T-helper 2 cell (primary cell): ENCODE measurements at regions not wholly inside any gene's neighbourhood (a gene's known extent, or its start where the extent isn't known, plus 50 kb on each side); places are given as distances from the start of the nearest gene placed in this dataset.

ENCODE experiments used
- DNase-seq, 5 experiments: peaks; one replicate each; pipeline versions ENCODE4 v3.0.0 to v3.0.0-alpha.2; 2012 to 2022

DNA sequence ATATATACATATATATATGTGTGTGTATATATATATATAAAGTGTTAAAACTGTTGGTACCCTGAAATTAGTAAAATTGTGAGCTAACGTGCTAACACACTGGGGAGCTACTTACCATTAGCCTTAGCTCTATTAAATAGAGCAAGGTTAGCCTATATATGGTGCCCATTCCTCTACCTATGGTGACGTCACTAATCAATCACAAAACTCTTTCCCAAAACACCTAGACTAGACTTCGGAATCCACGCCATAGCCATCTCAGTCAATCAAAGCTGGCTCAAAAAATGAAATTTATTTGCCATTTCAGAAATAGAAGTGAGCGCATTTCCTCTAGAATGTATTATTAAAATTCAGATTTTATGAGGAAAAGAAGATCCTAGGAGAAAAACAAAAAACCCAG is 229.0 kb upstream of the TENM3 start:
- DNase-seq, result no peak

DNA sequence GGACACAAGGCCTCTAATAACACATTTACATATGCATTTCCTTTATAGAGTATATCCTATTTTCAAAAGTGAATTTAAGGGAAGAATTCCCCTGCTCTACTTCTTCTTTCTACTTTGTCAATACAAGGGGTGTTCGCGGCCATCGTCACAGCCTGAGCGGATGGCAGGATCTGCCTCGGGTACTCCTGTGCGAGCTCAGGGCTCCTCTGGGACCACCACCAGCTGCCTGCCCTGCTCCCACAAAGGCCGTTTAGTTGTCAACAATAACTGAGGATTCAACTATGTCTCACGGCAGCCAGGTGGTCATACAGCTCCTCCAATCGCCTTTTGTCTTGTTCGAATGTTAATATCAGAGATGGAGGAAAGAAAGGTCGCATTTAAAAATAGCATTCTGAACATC is 228.2 kb upstream of the TENM3 start:
- no peak for DNase-seq

DNA sequence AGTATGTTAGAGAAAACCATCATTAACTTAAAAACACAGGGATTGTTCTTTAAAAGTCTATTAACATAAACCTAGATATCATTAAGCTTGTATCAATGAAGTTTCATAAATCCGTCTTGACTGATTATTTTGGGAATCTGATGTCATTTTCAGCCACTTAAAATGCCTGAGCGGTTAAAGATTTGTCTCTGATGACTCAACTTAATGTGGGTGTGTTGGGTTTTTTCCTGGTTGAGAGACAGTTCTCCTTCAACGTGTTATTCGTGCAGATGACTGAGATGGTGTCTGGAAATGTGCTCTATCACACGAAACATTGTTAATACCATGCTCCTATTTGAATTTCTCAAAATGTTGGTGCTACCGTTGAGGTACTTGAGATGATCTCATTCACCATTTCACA is 227.3 kb upstream of the TENM3 start:
- DNase-seq, result no peak

DNA sequence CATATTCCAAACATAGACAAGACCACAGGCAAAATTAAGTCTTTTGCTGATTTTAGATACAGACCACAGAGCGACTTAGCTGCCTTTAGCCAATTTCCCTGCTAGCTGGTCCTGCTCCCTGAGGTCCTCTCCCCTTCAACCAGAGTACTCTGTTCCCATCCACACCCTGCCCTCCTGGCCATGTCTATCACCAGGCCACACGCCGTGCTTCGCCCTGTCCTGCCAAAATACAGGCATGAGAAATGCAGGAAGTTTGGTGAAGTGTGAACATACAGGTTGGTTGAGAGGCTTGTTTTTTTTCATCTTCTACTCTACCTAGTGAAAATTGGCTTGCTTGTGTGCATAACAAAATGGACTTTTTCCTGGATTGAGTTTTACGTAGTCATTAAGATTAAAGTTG is 226.2 kb upstream of the TENM3 start:
- DNase-seq, result no peak

DNA sequence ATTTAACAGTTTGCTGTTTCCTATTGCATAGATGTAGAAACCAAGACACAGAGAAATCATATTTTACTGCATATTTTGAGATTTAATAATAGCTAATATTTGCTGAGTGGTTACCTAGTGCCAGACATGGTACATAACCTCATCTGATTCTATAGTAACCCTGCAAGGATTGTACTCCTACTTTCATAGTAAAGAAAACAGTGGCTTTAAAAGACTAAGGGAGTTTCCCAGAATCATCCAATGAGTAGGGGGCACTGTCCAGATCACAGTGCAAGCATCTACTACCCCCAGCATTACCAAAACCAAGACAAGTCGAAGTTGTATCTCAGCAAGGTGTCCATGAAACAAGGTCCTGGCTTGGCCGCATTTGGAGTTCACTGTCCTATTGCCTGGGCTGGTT is 224.5 kb upstream of the TENM3 start:
- DNase-seq, result no peak

DNA sequence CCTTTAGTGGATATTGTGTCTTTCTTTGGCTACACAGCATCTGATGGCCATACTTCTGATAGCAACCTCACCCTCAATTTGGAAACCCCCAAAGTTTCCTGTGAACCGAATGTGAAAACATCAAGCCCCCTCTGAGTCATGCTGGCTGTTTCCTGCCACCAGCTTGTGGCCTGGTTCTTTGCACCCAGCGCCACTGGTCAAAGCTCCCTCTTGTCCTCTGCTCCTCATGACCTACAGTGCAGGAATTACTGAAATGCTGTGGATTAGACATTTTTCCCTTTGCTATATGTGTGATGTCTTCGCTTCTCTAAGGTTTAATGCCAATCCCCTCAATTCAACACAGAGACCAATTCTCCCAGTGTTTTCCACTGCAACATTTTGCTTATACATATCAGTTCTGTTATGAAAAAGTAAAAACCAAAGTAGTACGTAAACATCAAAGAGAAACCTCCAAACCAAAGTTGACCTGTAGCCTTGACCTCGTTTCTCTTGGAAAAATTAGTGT is 224.0 kb upstream of the TENM3 start:
- peak in 1 of 5 experiments; percentile 57 for DNase-seq

DNA sequence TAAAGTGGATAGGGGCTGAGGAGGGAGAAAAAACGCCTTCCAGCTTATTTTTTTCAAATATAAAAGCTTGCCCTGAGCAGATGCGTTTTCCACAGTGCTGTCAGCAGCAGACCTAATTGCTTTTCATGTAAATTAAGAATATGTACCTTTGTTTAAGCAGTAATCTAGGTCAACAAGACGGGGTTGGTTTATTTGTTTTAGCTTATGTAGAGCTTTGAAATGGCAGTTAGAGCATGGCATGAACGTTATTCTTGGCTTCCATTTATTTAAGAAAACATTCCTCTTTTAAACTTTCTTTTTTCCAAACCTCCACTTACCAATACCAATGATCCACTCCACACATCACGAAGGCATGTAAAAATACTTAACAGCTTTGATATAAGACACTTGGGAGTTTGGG is 220.3 kb upstream of the TENM3 start:
- DNase-seq, result no peak

DNA sequence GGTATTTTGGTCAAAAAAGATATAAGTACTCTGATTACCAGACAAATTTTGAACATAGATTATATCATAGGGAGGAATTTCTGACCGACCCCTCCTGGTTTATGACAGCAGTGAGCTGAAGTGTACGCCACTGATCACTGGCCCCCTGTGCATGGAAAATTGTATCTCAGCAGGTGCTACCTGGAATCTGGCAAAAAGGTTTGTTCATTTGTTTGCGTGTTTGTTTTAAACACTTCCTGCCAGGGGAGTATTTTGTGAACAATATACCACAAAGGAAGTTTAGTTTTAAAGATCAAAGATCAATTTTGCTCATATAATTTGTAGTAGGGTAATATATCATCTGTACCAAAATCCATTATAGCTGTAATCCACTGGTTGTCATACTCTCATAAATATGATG is 219.7 kb upstream of the TENM3 start:
- no peak for DNase-seq

DNA sequence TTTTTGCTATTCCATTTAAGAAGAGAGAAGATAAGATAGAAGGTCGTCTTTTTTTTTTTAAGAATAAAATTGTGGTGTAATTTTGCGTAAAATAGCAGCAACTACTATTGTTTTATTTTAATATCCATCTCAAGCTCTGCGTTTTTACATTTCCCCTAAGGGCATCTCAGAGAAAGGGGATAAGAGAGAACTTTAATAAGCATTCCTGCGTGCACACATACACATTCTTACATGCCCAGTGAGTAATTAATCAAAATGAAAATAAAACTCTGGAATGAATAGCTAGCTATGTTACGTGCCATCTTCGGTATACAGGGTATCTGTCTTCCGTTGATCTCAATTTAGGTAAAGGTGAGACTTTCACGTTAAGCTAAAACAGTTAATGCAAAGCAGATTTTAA is 200.3 kb upstream of the TENM3 start:
- no peak for DNase-seq

DNA sequence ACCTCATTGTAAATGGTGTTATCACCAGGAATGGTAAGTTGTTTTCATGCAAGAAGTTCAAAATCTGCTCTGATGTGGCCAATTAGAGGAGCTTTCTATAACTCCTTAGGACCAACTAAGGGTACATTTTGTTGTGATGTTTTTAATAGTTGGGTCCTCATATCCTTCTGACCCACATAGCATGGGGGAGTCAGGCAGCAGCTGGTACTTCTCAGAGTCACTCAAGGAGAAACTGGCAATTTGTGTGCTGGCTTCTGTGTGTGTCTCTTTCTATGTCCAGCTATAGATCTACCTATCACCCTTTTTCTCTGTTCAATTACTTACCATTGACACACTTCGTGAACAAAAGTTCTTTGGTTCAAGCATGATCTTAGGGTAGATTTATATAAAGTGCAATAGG is 194.3 kb upstream of the TENM3 start:
- DNase-seq, result no peak

DNA sequence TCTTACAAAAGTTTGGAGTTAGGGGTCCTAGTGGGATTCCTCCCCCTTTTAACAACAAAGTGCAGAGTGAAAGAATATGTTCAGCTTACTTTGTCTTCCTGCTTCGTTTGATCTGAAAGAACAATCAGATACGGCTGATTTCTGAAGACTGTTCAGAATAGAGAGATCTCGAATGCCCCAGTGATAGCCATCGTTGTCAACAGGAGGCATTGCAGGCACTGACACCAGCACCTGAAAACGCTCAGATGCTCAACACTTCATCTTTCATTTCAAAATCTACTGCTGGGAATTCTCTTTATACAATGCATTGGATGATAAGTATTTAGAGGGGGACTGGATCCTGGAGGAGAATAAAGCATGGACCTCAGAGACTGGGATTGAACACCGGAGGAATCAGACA is 186.3 kb upstream of the TENM3 start:
- no peak for DNase-seq

DNA sequence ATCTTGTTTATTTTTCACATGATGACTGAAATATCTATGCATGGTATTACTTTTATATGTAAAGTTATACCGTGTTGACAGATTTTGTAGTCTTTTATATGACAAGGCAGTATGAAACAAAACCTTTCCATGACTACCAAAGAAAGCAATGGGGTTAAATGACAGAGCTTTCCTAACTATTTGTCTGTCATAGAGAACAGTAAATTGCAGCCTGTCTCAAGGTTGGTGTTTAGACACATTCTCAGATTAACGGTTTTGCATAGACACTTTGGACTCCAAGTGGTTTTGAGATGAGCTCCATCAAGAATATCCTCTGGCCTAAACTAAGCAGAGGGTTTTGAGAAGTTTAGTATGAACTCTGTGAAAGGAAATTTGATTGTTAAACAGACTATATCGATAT is 180.7 kb upstream of the TENM3 start:
- no peak for DNase-seq

DNA sequence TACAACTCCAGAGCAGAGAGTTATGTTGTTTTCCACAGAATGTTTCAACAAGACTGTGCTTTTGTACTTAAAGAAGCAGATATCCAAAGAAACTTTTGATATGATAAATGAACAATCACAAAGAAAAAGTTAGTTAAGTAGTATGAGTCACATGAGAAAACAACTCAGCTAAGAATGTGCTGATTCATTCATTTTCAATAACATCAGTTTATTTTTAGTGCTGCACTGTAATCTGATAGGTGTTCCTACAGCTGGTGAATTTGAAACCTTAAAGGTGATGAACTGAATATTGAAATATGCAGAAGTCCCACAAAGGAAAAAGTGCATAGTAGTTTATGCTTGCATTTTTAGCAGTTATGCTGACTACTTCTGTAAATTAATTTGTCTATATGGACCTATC is 180.3 kb upstream of the TENM3 start:
- no peak for DNase-seq

DNA sequence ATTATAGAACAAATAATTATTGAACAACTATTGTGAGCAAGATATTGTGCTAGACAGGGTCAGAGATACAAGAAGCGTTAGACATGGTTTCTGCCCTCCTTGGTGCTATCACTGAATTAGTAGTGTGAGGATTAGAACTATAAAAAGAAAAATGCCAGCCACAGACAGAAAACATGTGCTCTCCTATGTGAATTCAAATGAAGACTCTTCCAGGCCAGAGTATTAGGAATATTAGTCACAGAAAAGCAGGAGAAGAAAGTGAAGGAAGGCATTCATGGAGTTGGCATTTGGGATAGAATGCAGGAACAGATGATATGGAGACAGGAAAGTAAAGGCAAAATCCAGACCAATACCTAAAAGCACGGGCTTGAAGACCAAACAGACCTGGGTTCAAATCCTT is 179.6 kb upstream of the TENM3 start:
- no peak for DNase-seq

DNA sequence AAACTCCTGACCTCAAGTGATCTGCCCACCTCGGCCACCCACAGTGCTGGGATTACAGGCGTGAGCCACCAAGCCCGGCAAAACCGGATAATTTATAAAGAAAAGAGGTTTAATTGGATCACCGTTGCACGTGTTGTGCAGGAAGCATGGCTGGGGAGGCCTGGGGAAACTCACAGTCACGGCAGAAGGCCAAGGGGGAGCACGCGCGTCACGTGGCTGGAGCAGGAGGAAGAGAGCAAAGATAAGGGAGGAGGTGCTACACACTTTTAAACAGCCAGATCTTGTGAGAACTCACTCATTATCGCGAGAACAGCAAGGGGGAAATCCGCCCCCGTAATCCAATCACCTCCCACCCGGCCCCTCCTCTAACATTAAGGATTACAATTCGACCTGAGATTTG is 177.9 kb upstream of the TENM3 start:
- no peak for DNase-seq

DNA sequence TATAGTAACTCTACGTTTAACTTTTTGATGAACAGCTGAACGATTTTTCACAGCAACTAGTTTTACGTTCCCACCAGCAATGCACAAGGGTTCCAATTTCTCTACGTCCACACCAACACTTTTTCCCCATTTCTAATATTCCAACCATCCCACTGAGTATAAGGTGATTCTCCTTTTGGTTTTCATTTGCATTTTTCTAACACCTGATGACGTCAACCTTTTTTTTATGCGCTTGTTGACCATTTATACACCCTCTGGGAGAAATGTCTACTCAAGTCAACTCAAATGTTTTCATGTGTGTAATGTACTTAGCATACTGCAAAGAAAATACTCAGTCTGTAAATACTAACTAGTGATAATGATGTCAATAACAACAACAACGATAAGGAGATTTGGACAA is 177.2 kb upstream of the TENM3 start:
- DNase-seq, result no peak

DNA sequence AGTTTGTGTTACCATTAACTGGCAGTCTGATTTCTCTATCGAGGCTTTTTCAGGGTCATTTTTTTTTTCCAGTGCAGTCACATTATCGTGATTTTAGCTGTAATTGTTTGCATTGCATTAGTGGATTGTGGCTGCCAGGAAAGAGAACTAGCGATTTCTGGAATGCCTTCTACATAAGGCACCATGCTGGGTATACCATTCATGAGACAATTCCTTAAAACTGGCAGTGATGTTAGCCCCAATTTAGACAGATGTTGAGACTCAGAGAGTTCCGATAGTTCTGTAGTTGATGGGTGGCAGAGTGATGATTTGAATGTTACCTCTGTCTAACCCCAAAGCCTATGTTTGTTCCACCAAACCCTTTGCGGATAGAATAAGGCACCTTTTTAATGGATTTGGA is 175.4 kb upstream of the TENM3 start:
- no peak for DNase-seq

DNA sequence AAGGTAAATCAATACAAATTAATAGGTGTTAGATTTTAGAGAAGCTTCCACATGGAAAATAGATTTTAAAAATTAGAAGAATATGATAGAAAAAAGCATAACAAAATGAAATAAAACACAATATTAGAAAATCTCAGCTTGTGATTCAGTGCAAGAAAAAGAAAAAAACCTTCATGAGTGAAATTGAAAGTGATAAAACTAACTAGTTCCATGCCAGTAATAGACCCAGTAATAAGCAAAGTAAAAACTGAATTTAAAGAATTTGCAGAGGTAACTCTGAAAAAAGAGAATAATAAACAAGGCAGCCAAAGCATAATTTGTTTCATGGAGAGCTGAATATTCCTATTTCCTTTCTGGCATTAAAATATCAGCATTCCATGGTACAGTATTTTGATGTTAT is 174.3 kb upstream of the TENM3 start:
- DNase-seq, result no peak

DNA sequence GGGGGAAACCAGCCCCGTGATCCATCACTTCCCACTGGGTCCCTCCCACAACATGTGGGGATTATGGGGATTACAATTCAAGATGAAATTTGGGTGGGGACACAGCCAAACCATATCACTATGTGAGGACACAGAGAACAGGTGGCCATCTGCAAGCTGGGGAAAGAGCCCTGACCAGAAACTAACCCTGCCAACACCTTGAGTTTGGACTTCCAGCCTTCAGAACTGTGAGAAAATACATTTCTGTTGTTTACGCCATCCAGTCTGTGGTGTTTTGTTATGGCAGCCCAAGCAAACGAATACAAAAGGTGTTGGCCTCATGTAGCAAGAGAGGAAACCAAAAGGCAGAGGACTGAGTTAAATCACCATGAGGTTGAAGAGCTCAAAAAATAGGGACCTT is 169.9 kb upstream of the TENM3 start:
- no peak for DNase-seq

DNA sequence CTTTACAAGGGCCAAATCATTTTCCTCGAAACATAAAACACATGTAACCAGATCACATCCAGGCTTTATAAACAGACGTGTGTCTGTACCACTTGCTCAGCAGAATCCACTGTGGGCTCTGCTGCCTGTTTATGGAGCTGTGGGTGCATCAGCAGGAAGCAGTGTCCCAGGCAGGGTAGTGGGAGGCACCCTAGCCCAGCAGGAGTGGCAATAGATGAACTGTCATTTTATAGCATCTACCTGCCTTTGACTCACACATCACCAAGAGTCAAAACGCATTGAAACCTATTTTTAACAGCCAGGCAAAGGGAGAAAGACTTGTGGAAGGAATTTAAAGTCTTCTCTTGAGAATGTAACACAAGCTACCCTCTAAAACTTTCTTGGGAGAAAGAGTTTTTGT is 169.1 kb upstream of the TENM3 start:
- DNase-seq, result no peak

DNA sequence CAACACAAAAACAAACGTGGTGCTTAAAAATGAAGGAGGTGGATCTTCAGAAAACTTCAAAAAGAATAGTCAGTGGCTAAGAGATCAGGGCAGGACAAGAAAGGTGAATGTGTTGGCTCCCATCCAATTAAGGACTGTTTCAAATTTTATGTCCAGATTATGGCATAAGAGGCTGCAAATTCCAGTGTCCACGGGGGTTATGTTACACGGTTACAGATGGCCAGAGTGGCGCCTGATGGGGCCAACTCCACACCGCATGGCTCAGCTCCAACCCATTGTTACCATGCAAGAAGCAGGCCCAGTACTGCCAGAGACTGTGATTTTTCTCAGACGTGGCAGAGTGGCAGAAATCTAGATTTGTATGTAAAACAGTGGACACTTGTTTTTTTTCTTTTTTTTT is 168.4 kb upstream of the TENM3 start:
- no peak for DNase-seq

DNA sequence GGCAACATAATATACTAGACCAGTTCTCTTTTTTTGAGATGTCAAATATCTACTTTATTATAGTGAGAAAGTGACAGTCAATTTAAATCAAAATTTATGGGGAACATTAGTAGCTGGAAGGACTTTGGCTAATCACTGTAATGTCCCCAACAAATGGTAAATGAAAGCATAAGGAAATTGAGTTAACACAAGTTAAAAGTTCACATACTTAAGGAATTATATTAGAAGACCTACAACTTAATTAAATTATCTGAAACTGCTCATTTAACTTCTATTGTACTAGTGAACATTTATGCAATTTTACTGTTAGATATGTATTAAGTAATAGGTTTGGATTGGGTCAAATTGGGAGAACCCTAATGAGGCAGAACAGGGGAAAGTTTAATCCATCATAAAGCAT is 160.3 kb upstream of the TENM3 start:
- no peak for DNase-seq

DNA sequence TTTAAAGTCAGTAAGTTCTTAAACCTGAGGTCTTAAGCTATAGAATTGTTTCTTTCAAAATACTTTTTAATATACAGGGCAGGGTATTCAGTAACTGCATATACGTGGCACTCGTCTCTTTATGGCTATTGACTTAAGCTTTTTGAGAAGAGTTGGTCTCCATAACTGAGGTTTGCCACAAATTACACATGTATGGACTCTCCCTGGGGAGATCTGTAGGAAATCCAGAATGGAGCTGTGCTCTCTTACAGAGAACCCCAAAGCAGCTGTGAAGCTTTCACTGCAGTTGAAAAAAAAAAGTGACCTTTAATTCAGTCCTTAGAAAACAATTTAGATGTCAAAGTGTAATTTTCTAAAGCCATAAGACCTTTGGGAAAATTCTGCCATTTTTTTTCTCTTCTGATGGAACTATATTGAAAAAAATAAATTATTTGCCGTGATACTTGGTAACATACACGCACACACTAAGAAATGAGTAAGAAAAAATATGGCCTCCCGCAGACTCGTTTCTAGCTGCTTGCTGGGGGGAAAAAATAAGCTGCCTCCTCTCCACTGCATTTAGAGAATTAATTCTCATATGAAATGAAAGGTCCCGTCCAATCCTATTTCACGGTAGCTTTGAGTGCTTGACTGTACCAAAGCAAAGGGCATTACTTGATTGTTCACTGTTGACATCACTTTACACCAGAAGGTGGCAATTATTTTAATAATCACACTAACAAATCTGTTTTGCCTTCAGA is 159.4 kb upstream of the TENM3 start:
- DNase-seq, result no peak

DNA sequence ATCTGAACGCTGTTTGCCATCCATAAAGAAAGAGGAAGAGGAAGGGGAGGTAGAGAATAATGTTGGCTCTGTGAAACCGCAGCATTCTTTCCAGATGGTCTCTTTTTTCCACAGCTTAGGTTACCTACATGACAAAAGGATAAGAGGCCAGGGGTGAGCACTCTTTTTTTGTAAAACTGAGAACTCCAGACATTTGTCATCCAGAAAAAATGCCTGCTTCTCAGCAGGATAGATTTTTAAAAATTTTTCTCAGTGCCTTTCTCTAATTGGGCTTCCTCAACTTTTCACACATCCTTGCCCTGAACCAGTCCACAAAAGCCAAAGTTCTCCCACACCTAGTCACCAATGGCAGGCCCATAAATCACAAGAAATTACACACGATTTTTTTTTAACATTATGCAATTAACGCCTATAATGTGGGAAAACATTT is 158.1 kb upstream of the TENM3 start:
- DNase-seq, result no peak

DNA sequence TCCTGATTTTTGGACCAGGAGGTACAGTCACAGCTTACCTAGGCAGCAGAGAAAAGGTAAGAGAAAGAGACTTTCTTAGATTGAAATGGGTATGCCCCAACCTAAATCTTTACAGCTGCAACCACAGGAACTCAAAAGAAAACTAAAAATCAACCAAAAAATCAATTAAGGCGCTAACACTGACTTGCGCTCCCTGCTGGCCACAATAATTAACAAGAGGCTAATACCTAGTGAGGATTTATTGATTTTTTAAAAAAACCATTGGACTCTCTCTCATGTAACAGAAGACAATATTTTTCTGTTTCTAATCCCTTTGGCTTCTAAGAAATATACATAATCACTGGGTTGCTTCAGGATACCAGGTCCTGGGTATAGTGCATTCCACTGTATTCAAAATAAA is 153.9 kb upstream of the TENM3 start:
- peak in 1 of 5 experiments; percentile 2 for DNase-seq
